Spleen (tissue), 11 donors: ENCODE measurements at regions not wholly inside any gene's neighbourhood (a gene's known extent, or its start where the extent isn't known, plus 50 kb on each side); places are given as distances from the start of the nearest gene placed in this dataset.

ENCODE experiments used
- DNase-seq: peaks from one replicate; pipeline ENCODE4 v3.0.0-alpha.2; 2020
- H3K27ac ChIP-seq, 8 donors: fragments of 200-600 bp; sonication (generic) in 7 of 8; 1 replicate in 4 of 8; 2 replicates in 4 of 8; pipeline versions ENCODE4 v1.5.0 to v1.8.0; 2016 to 2021; ENCODE audit warnings: inconsistent platforms in 4 of 8, mild to moderate bottlenecking in 4 of 8, moderate library complexity in 1 of 8
- H3K27me3 ChIP-seq, 7 donors: fragments of 200-600 bp; sonication (generic) in 6 of 7; replicated peaks in 1 of 7; 1 replicate in 4 of 7; 2 replicates in 3 of 7; pipeline versions ENCODE4 v1.5.0 to v1.8.0; 2016 to 2021; ENCODE audit warnings: inconsistent platforms in 3 of 7, mild to moderate bottlenecking in 1 of 7
- H3K36me3 ChIP-seq, 6 donors: fragments of 200-600 bp; sonication (generic) in 5 of 6; 1 replicate in 4 of 6; 2 replicates in 2 of 6; pipeline versions ENCODE4 v1.5.0 to v1.8.0; 2016 to 2021; ENCODE audit warnings: inconsistent platforms in 2 of 6
- H3K4me1 ChIP-seq, 6 donors: fragments of 200-600 bp; sonication (generic) in 5 of 6; 1 replicate in 3 of 6; 2 replicates in 3 of 6; pipeline versions ENCODE4 v1.5.0 to v1.8.0; 2016 to 2021; ENCODE audit warnings: inconsistent platforms in 3 of 6
- H3K4me3 ChIP-seq, 8 donors: fragments of 200-600 bp; sonication (generic) in 7 of 8; 1 replicate in 4 of 8; 2 replicates in 4 of 8; pipeline versions ENCODE4 v1.5.0 to v1.8.0; 2016 to 2021; ENCODE audit warnings: inconsistent platforms in 4 of 8, mild to moderate bottlenecking in 4 of 8, moderate library complexity in 2 of 8
- H3K9me3 ChIP-seq, 8 donors: fragments of 200-600 bp; sonication (generic) in 7 of 8; 1 replicate in 4 of 8; 2 replicates in 4 of 8; pipeline versions ENCODE4 v1.5.0 to v1.8.0; 2016 to 2021; ENCODE audit warnings: inconsistent platforms in 4 of 8
- CTCF ChIP-seq, 11 experiments: fragments of 200-600 bp in 7 of 11; fragments of 450-650 bp in 4 of 11; sonication (generic) in 4 of 11; IDR thresholded peaks in 8 of 11; conservative IDR thresholded peaks in 3 of 11; 1 replicate in 7 of 11; 2 replicates in 4 of 11; pipeline versions ENCODE4 v1.4.0 to v1.8.0; 2016 to 2021; ENCODE audit warnings: antibody characterized with exemption in 11 of 11, inconsistent platforms in 4 of 11, mild to moderate bottlenecking in 1 of 11
- POLR2A ChIP-seq, 3 donors: fragments of 450-650 bp; IDR thresholded peaks; one replicate each; pipeline ENCODE4 v1.5.1; 2017; ENCODE audit warnings: antibody characterized with exemption in 3 of 3, mild to moderate bottlenecking in 1 of 3
- POLR2AphosphoS5 ChIP-seq, 3 donors: sonication (generic); formaldehyde crosslinking; IDR thresholded peaks; one replicate each; pipeline ENCODE4 v1.5.1; 2017; ENCODE audit warnings: antibody characterized with exemption in 3 of 3
- WGBS, 5 donors: extraction: QIAGEN DNeasy Blood & Tissue Kit in 3 of 5; methylation state at CpG; one replicate each; pipeline versions ENCODE4 v1.1.5 to v1.1.7; 2013 to 2018; 5-methylcytosine and 5-hydroxymethylcytosine counted together
- intact Hi-C: fragments of 100-400 bp; cut with DNase I; formaldehyde crosslinking; loops from one replicate; pipeline ENCODE4 v1.15.0; 2023; ENCODE audit warnings: low total_unique reads
- donor health status: healthy with polysubstance abuse.
- donor health status: DM: no; HTN: no; CAD: no; lungs with moderate emphysema.
- donor health status: DM: no; HTN: no; CAD: no.
- donor health status: Bipolar disorder and iron deficiency.
- donor health status: healthy.
- donor health status: DM: no; HTN: no; CAD: no.
- donor health status: DM: yes; HTN: yes; CAD: no.

- H3K4me3 ChIP-seq, result no peak overlapping the region
- DNase-seq, result no peak
- intact Hi-C loops, result no loop called here
- WGBS, 5 donors, result 68 to 77% (median 74%) methylated on average over 2 of the region's 2 CpGs
- TF ChIP-seq POLR2AphosphoS5 (IDR thresholded peaks at IDR 0.05) (no peak), CTCF (IDR thresholded peaks at IDR 0.05 in 8 of 11, conservative IDR thresholded peaks at IDR 0.05 in 3 of 11) (no peak), POLR2A (IDR thresholded peaks at IDR 0.05) (no peak)
- H3K36me3 ChIP-seq, result no peaks in the 10 kb centered on the region
- no peaks in the 10 kb centered on the region for H3K9me3 ChIP-seq
- no peaks in the 10 kb centered on the region for H3K4me1 ChIP-seq
- no peaks in the 10 kb centered on the region for H3K27me3 ChIP-seq
- H3K27ac ChIP-seq, result no peak overlapping the region
These were observed 617.2 kb downstream of the CDH18 start for GRCh38 chr5:19370655-19371386.

GRCh38 chr5:19388391-19388790, 599.6 kb downstream of the CDH18 start:
- no peak for DNase-seq
- Histone ChIP-seq H3K4me3 (no peak overlapping the region), H3K27ac (no peak overlapping the region), H3K9me3 (peaks cover 0 to 9% (median 0%) of the 10 kb centered on the region in 8 donors), H3K36me3 (no peaks in the 10 kb centered on the region), H3K4me1 (no peaks in the 10 kb centered on the region), H3K27me3 (no peaks in the 10 kb centered on the region)
- intact Hi-C loops, result no loop called here
- 75 to 83% (median 77%) methylated on average over 7 of the region's 7 CpGs for WGBS, 5 donors
- TF ChIP-seq POLR2AphosphoS5 (IDR thresholded peaks at IDR 0.05), result no peak
- TF ChIP-seq CTCF (IDR thresholded peaks at IDR 0.05 in 8 of 11, conservative IDR thresholded peaks at IDR 0.05 in 3 of 11), result no peak
- TF ChIP-seq POLR2A (IDR thresholded peaks at IDR 0.05), result no peak

- no peak for DNase-seq
- no peak overlapping the region for H3K4me3 ChIP-seq
- TF ChIP-seq POLR2AphosphoS5 (IDR thresholded peaks at IDR 0.05) (no peak), CTCF (IDR thresholded peaks at IDR 0.05 in 8 of 11, conservative IDR thresholded peaks at IDR 0.05 in 3 of 11) (no peak), POLR2A (IDR thresholded peaks at IDR 0.05) (no peak)
- peaks cover 0 to 22% (median 8%) of the 10 kb centered on the region in 8 donors for H3K9me3 ChIP-seq
- no peaks in the 10 kb centered on the region for H3K4me1 ChIP-seq
- no peaks in the 10 kb centered on the region for H3K36me3 ChIP-seq
- H3K27me3 ChIP-seq, result no peaks in the 10 kb centered on the region
- no peak overlapping the region for H3K27ac ChIP-seq
- intact Hi-C loops, result no loop called here
- 0 to 66% (median 51%) methylated on average over 1 of the region's 1 CpG for WGBS, 5 donors
These were observed 587.0 kb downstream of the CDH18 start for GRCh38 chr5:19401032-19401431.

GRCh38 chr5:19406576-19407365, 581.2 kb downstream of the CDH18 start:
- intact Hi-C loops, result no loop called here
- Histone ChIP-seq H3K4me3 (no peak overlapping the region), H3K36me3 (no peaks in the 10 kb centered on the region), H3K9me3 (peaks cover 0 to 35% (median 19%) of the 10 kb centered on the region in 8 donors), H3K4me1 (no peaks in the 10 kb centered on the region), H3K27ac (no peak overlapping the region), H3K27me3 (no peaks in the 10 kb centered on the region)
- 40 to 64% (median 49%) methylated on average over 3 of the region's 3 CpGs for WGBS, 5 donors
- no peak for TF ChIP-seq POLR2AphosphoS5 (IDR thresholded peaks at IDR 0.05)
- no peak for TF ChIP-seq POLR2A (IDR thresholded peaks at IDR 0.05)
- TF ChIP-seq CTCF (IDR thresholded peaks at IDR 0.05 in 8 of 11, conservative IDR thresholded peaks at IDR 0.05 in 3 of 11), result no peak
- DNase-seq, result no peak
